ENCODE measurements at regions not wholly inside any gene's neighbourhood (a gene's known extent, or its start where the extent isn't known, plus 50 kb on each side); places are given as distances from the start of the nearest gene placed in this dataset.
"Not testable (repeated sequence)": the region's sequence is repeated elsewhere in the genome, so short reads cannot be mapped to it uniquely, and the experiment has no call there.

DNA sequence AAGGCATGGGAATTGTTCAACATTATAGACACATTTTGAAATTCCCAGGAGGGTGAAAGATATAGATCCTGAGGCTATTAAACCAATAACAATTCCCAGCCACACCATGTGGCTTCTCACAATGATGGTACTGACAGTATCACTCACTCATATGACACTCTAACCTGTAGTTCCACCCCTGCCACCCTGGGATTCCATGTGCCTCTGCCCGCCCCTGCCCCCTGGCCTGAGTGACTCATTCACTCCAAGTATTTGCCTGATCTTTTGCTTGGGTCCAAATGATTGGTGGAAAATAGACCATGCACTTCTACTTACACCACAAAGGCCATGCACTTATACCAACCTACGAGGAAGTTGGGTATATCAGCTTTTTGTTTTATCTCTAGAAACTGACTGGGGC is 305.2 kb upstream of the DAB2 start:
- DNase-seq (ENCODE audit: low read depth in 4 of 4, low spot score in 3 of 4) = no peak

DNA sequence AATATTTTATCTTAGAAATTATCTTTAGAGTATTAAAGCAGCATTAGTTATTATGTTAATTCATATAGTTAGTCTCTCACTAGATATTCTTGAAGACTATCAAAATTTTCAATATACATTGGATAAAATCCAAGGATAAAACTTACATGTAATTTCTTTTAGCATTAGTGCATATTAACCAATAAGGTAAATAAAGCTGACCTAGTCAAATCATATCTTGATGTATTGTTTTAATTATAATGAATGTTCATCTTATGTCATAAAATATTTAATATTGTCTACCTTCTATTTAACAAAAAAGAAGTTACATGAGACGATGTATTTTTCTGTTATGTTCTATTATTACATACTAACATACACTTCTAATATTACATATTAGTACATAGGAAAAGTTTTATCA is 301.7 kb upstream of the DAB2 start:
- DNase-seq (ENCODE audit: low read depth in 4 of 4, low spot score in 3 of 4) = no peak

DNA sequence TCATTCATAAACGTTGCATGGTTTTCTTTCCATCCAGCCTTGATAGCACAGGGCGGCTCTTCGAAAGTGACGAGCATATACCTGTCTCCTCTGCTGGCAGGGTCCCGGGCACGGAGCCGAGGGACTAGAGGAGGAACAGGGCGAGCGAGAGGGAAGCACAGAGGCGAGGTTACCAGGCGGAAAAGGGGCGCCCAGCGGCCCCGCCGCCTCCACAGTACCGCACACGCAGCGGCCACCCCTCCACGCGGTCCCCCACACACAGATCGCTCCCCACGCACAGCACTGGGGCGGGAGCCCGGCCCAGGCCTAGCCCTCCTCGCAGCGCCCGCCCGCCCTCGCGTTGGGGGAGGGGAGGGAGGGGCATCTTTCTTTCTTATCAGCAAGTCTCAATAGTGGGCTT is 296.6 kb upstream of the DAB2 start:
- no peak for DNase-seq (ENCODE audit: low read depth in 4 of 4, low spot score in 3 of 4)

DNA sequence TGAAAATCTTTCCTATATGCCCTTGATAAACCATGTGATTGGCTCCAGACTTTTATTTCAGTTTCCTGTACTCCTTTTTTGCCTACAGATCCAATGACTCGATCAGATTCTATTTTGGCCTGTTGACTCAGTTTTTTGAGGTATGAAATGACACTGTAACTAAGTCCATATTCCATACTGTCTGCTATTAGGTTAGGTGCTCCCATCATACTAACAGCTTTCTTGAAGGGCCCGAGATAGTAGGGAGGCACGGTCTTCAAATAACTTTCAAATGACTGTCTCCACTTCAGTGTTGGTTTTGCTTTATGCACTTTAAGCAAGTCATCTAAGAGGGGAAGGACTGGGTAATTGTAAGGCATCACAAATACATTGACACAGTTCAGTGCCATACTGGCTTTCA is 295.4 kb upstream of the DAB2 start:
- DNase-seq (ENCODE audit: low read depth in 4 of 4, low spot score in 3 of 4) = no peak

DNA sequence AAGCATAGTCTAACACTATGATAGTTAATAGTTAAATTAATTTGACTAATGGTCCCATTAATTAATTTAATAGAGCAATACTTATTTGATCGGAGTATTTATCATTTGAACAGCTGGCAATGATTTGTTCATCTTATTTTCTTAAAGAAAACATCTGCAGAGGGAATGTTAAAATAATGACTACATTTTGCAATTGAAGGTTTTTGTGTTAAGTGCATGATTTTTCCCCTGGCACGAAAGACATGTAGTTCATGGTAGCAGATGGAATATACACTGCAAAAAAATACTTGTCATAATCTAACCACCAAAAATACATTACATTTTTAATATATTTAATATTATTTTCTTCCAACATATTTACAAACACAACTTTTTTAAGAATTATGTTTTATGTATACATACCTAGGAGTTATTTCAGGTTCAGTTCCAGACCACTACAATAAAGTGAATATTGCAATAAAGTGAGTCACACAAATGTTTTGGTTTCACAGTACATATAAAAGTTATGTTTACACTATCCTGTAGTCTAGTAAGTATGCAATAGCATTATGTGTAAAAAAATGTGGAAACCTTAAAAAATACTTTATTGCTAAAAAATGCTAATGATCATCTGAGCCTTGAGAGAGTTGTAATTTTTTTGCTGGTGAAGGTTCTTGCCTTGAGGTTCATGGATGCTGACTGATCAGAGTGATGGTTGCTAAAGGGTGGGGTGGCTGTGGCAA is 292.6 kb upstream of the DAB2 start:
- no peak for DNase-seq (ENCODE audit: low read depth in 4 of 4, low spot score in 3 of 4)

DNA sequence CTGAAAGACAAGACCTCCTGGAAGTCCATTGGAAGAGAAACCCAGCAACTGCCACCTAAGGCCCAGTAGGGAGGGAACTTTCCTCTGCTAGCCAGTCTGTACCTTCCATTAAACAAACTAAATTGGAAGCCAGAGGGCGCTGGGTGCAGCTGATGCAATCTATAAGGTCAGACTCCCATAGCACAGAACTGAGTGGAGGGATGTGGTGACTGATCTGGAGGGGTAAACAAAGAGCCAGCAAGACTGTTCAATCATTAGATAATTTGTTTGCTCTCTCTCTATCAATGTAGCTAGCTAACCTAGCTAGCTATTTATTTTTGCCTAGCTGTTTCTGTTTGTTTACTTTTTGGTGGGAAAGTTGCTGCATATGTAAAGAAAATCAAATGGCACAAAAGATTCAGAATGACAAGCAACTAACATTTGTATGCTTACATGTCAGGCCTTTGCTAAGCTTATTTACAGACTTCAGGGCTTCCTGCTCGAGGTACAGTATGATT is 291.8 kb upstream of the DAB2 start:
- no peak for DNase-seq (ENCODE audit: low read depth in 4 of 4, low spot score in 3 of 4)

DNA sequence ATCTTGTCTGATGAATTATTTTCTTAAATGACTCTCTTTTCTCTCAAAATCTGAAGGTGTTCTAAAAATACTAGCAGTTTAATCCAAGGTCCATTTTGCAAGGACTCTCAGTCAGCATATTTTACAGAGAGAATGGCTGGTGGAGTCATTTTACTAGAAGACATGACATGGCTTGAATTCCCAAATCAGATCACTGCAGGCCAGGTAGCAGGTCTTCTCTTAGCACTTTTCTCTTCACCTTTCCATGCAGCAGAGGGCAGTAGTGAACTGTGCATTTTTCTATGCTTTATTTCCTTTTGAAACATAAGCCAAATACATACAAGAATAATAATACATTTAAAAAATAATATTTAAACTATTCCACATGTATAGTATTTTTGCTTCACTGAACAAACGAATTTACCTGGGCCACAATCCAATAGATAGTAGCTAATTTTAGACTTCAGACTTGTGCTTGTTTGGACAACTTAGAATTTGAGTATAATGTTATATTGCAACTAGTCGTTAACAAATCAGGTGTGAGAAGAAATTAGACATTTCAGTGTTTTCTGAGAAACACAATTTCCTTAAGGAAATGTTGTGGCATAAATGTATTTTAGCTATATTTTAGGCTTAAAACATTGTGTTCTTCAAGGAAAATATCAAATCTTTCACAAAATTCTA is 289.4 kb upstream of the DAB2 start:
- peak; percentile 26 to 50 (median 46) for DNase-seq (ENCODE audit: low read depth in 4 of 4, low spot score in 3 of 4)

DNA sequence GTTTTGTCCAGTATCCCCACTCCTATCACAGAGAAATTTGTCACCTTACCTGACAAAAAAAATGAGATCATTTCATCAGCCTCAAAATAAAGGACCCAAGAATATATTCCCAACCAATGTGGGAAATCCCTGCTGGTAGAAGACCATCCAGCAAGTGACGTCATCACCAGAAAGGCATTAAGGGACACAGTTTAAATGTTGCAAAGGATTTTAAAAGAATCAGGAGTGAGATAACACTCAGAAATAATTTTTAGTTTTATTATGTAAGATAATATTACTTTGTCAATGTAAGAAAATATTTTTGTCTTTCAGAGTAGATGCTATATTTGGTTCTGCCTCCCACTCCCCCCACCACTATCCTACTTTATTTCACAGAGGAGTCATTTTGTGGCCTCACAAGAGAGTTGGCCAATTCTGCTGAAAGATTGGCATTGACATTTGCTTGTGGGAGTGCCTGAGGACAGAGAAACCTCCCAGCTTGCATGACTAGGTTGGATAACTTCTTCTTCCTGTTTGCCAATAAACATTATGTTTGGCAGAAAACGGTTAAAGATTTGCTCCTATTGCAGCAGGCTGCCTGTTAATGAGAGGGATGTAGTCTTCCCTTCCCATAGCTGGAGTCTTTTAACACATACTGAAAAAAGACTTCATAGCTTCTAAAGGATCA is 288.6 kb upstream of the DAB2 start:
- DNase-seq (ENCODE audit: low read depth in 4 of 4, low spot score in 3 of 4) = no peak

DNA sequence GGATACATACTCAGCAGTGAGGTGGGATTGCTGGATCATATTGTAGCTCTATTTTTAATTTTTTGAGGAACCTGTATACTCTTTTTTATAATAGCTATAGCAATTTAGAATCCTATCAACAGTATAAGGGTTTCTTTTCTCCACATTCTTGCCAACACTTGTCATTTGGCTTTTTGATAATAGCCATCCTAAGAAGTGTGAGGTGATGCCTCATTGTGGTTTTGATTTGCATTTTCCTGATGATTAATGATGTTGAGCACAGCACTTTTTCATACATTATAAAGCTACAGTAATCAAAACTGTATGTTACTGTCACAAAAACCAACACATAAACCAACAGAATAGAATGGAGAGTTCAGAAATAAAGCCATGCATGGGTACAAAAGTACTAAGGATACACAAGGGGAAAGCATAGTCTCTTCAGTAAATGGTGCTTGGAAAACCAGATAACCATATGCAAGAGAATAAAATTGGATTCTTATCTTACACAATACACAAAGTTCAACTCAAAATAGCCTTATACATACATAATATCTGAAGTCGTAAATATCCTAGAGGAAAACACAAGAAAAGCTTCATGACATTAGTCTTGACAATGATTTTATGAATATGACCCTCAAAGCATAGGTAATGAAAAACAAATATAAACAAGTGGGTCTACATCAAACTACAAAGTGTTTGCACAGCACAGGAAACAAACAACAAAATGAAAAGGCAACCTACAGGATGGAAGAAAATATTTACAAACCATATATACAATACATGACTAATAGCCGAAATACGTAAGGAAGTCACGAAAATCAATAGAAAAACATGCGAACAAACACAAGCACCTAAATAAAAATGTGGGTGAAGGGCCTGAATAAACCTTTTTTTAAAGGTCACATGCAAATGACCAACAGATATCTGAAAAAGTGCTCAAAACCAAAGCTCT is 287.8 kb upstream of the DAB2 start:
- DNase-seq (ENCODE audit: low read depth in 4 of 4, low spot score in 3 of 4) = no peak

DNA sequence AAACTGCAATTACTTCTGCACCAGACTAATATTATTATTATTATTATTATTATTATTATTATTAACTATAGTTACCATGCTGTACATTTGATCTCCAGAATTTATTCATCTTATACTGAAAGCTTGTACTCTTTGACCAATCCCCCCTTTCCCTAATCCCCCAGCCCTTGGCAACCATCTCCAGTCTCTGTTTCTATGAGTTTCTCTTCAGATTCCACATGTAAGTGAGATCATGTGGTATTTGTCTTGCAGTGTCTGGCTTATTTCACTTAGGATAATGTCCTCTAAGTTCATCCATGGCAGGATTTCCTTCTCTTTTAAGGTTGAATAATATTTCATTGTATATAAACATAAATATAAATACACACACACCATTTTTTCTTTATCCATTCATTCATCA is 287.0 kb upstream of the DAB2 start:
- no peak for DNase-seq (ENCODE audit: low read depth in 4 of 4, low spot score in 3 of 4)

DNA sequence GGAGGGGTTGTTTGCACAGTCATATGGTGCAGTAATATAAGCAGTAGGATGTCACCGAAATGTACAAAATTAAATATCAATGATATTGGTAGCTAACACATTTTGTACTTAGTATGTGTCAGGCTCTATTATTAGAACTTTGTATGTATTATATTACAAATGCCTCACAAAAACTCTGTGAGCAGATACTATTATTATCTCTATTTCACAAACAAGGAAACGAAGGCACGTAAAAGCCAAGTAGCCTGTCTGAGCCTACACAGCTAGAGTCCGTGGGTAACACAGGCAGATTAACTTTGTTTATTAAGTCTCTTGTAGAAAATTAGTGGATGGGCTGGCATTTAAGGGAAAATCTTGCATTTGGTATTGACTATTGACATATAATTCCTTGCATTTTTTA is 284.3 kb upstream of the DAB2 start:
- DNase-seq (ENCODE audit: low read depth in 4 of 4, low spot score in 3 of 4) = no peak

DNA sequence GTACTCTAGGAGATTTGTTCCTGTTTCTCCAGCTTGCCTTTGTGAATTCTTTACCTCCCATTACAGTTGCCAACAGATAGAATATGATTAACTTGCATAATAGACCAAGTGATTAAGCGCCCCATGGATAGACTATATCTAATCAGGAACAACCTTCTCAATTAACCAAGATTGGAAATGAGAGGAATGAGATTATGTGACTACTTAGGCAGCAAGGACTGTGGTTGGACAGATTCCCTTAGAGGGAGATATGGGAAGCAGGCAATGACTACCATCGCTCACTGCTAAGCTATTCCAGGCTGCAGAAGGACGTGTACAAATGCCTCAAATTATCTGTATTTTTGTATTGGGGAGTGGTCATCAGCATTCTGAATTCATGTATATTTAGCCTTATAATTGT is 278.1 kb upstream of the DAB2 start:
- no peak for DNase-seq (ENCODE audit: low read depth in 4 of 4, low spot score in 3 of 4)

DNA sequence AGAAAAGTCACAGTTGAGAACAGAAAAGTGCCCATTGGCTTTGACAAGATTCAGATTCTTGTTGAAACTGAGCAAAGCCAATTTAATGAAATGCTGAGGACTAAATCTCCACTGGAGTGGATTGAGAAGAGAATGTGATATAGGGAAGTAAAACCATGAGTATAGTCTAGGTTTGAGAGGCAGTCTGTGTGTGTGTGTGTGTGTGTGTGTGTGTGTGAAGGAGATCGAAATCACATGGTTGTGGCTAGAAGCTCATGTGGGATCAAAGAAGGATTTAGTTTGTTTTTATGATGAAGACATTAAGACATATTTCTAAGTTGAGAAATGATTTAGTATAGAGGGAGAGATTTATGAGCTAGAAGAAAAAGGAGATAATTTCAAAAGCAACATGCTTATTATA is 275.7 kb upstream of the DAB2 start:
- no peak for DNase-seq (ENCODE audit: low read depth in 4 of 4, low spot score in 3 of 4)

DNA sequence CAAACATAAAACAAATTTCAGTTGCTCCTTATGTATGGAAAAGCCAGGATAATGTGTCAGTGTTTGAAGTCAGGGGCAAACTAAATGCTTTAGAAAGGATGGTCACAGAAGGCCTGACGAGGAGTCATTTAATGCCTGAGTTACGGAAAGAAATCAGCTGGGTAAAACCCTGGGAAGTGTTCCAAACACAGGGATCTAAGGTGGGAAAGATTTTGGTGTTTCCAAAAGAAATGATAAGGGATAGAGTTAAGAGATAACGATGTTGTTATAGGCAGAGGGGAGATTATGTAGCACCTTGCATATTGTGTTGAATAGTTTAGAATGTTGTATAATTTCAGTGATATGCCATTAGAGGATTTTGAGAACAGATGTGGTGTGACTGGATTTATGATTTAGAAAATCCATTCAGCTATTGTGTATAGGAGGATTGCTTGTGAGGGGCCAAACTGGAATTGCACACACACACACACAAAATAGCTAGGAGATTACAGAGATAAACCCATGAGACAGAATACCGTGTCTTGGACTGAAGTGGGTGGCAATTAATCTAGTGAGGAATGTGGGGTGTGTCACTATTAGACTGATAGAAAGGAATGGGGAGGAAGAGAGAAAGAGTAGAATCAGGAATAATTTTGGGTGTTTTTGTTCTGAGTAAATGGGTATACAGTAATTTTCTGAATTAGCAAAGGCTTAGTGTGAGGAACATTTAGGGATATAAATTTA is 274.2 kb upstream of the DAB2 start:
- DNase-seq (ENCODE audit: low read depth in 4 of 4, low spot score in 3 of 4) = no peak

DNA sequence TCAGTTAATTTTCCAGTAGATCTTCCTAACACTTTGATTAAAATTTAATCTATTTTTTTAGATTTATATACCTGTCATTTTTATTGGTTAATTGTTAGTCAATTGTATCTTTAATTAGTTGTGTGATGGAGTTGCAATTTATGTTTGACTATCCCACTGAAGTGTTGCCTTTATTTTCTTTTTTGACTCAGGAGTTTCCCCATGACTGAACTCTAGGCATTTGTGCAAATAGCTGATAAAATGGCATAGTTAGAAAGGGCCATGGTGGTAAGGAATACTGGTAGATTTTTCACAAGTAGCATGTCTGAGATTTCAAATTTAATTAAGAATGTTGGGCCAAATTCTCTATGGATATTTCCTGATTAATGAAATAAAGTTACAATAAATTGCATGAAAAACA is 273.1 kb upstream of the DAB2 start:
- DNase-seq (ENCODE audit: low read depth in 4 of 4, low spot score in 3 of 4) = peak in 1 of 4 donors; percentile 18

DNA sequence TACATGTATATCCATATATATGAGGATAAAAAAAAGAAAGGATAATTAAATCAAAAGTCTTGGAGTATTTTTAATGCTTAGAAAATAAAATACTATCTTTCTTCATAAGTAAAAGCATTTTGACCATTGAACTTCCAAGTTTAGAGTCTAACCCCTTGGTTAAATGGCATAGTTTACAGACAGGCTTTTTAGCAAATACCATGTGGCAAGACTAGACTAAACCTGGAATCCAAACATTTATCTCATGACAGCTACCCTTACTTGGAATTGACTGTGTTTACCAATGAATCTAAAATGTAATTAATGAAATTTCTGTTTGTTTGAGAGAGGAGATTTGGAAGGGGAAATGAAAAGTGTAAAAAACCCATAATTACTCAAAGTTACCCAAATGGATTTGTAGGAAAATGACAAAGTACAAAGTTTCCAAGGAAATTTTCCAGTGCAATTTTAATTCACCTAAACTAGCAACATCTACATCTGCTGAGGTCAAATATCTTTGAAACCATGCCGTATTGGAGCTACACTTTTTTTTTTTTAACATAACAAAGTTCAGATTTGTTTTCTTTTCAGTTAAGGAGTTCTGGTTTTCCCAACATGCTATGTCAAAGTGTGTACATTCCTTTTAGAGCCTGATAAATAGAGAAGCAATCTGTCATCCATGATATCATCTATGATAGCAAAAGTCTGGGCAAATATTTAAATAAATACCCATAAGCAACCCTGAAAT is 272.1 kb upstream of the DAB2 start:
- DNase-seq (ENCODE audit: low read depth in 4 of 4, low spot score in 3 of 4) = no peak

DNA sequence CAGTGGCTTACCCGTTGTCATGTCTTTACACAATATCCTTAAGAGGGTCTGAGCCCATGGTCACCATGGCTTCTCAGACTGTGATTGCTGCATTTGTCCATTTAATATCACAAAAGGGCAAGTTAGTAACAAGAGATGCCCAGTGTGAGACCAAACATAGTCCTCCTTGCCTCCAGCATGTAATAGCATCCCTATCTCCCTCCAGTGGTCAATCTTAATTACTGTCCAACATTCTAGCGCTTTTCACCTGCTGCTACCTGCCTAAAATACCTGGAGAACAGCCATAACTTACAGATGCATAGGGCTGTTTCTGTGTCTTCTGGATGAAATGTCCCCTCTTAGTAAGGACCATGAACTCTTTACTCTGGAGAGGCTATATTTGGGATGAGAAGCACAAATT is 267.2 kb upstream of the DAB2 start:
- DNase-seq (ENCODE audit: low read depth in 4 of 4, low spot score in 3 of 4) = no peak

DNA sequence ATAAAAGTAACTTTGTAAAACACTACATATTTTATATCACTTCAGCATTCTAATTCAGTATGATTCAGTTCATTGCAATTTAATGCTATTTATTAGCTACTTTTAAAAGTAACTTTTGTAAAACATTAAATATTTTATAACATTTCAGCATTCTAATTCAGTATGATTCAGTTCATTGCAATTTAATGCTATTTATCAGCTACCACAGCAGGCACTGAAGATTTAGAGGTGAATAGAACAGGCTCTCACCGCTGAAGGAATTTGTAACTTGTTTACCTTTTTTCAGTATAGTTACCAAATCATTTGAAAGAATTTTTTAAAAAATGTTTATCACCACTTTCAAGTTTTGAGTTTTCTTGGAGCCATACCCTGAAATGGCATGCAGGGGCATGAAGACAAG is 266.4 kb upstream of the DAB2 start:
- DNase-seq (ENCODE audit: low read depth in 4 of 4, low spot score in 3 of 4) = no peak

DNA sequence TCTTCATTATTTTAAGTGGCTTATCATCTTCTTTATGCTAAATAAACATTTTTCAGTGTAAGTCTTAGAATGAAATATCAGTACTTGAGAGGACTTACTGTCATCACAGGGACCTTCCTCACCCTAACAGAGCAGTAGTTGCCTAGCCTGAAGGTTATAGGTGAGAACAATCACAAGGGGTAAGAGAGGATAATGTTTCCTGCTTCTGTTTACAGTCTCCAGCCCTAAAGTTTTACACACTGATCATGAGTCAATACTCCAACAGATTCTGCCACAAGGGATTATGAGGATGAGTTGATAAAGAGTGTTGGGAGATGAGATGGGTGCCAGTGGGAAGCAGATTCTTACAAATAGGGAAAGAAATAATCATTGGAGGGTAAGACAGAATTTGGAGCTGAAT is 265.1 kb upstream of the DAB2 start:
- no peak for DNase-seq (ENCODE audit: low read depth in 4 of 4, low spot score in 3 of 4)

DNA sequence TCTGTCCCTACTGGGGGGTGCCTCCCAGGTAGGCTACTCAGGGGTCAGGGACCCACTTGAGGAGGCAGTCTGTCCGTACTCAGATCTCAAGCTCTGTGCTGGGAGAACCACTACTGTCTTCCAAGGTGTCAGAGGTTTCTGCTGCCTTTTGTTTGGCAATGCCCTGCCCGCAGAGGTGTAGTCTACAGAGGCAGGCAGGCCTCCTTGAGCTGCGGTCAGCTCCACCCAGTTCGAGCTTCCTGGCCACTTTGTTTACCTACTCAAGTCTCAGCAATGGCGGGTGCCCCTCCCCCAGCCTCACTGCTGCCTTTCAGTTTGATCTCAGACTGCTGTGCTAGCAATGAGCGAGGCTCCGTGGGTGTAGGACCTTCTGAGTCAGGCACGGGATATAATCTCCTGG is 263.1 kb upstream of the DAB2 start:
- not testable (repeated sequence) for DNase-seq (ENCODE audit: low read depth in 4 of 4, low spot score in 3 of 4)
